Endothelial cell of umbilical vein (primary cell): ENCODE measurements at regions not wholly inside any gene's neighbourhood (a gene's known extent, or its start where the extent isn't known, plus 50 kb on each side); places are given as distances from the start of the nearest gene placed in this dataset.
"Not testable (repeated sequence)": the region's sequence is repeated elsewhere in the genome, so short reads cannot be mapped to it uniquely, and the experiment has no call there.

ENCODE experiments used
- BruUV-seq: library from RNA; stranded (reverse); fragments of 400-500 nt; replicated peaks from 2 replicates; lab custom pipeline; 2021; lab: Mats Ljungman, UMichigan
- CTCF ChIA-PET: fragments of 300-600, 350-600 bp; sonication (Branson Sonifier 250); formaldehyde crosslinking; loops from one replicate; lab custom pipeline; 2021; ENCODE audit warnings: antibody characterized with exemption, inconsistent platforms; lab: Charles Lee
- POLR2A ChIA-PET: fragments of 300-600, 350-600 bp; sonication (Branson Sonifier 250); formaldehyde crosslinking; loops from one replicate; lab custom pipeline; 2021; ENCODE audit warnings: antibody characterized with exemption, inconsistent platforms; lab: Charles Lee
- DNase-seq: peaks from one replicate; pipeline ENCODE4 v3.0.0-alpha.2; 2011; ENCODE audit warnings: low read depth, low spot score
- FAIRE-seq: peaks from 2 replicates; lab custom pipeline; 2011; peaks lifted over from hg19 to GRCh38; lab: Jason Lieb, UNC
- H2AFZ ChIP-seq: 2 replicates; pipeline ENCODE4 v1.6.0; 2012; ENCODE audit warnings: low read depth, low read length, control low read depth, inconsistent platforms
- H3K27ac ChIP-seq: 2 replicates; pipeline ENCODE4 v1.5.1; 2011; ENCODE audit warnings: low read depth, mild to moderate bottlenecking, control low read depth, low read length, moderate library complexity; ENCODE audit not compliant: insufficient read depth
- H3K27me3 ChIP-seq, 2 experiments: 2 replicates each; pipeline versions ENCODE4 v1.6.0 to v1.6.1; 2011; ENCODE audit warnings: low read length in 2 of 2, mixed read lengths in 1 of 2; ENCODE audit not compliant: control insufficient read depth in 2 of 2, insufficient read depth in 2 of 2
- H3K36me3 ChIP-seq, 2 experiments: 2 replicates in 1 of 2; 3 replicates in 1 of 2; pipeline ENCODE4 v1.5.1; 2011; ENCODE audit warnings: low read length in 2 of 2, mild to moderate bottlenecking in 1 of 2, moderate library complexity in 1 of 2; ENCODE audit not compliant: control insufficient read depth in 2 of 2, insufficient read depth in 2 of 2; ENCODE audit errors: extremely low read depth in 1 of 2
- H3K4me1 ChIP-seq: 3 replicates; pipeline ENCODE4 v1.5.1; 2011; ENCODE audit warnings: mild to moderate bottlenecking, low read length; ENCODE audit not compliant: control insufficient read depth, insufficient read depth; ENCODE audit errors: extremely low read depth
- H3K4me2 ChIP-seq: 2 replicates; pipeline ENCODE4 v1.6.1; 2011; ENCODE audit warnings: low read length, control low read depth, mixed read lengths; ENCODE audit not compliant: insufficient read depth
- H3K4me3 ChIP-seq, 3 experiments: fragments of 200-600 bp in 1 of 3; sonication (generic), shearing (Covaris generic) in 1 of 3; replicated peaks in 1 of 3; 2 replicates each; pipeline ENCODE4 v1.5.1; 2011 to 2016; ENCODE audit warnings: control low read depth in 3 of 3, low read length in 3 of 3, mild to moderate bottlenecking in 2 of 3, inconsistent platforms in 1 of 3, low read depth in 1 of 3, moderate library complexity in 1 of 3; ENCODE audit not compliant: insufficient read depth in 1 of 3
- H3K79me2 ChIP-seq: 2 replicates; pipeline ENCODE4 v1.6.0; 2012; ENCODE audit warnings: low read length, inconsistent platforms; ENCODE audit not compliant: control insufficient read depth, insufficient read depth
- H3K9ac ChIP-seq: replicated peaks from 2 replicates; pipeline ENCODE3; 2011; ENCODE audit warnings: low read length, control low read depth; ENCODE audit not compliant: insufficient read depth; ENCODE audit errors: extremely low read depth
- H3K9me1 ChIP-seq: replicated peaks from 3 replicates; pipeline ENCODE4 v1.6.0; 2011; ENCODE audit warnings: mild to moderate bottlenecking, low read length; ENCODE audit not compliant: control insufficient read depth, insufficient read depth; ENCODE audit errors: extremely low read depth
- H3K9me3 ChIP-seq: replicated peaks from 2 replicates; pipeline ENCODE4 v1.5.1; 2012; ENCODE audit warnings: low read length, inconsistent platforms; ENCODE audit not compliant: control insufficient read depth, insufficient read depth
- H4K20me1 ChIP-seq: replicated peaks from 2 replicates; pipeline ENCODE3; 2011; ENCODE audit warnings: mild to moderate bottlenecking, low read length; ENCODE audit not compliant: control insufficient read depth, insufficient read depth; ENCODE audit errors: extremely low read depth
- CTCF ChIP-seq, 2 donors: IDR thresholded peaks; 1 replicate in 1 of 2; 2 replicates in 1 of 2; pipeline ENCODE4 v1.5.1; 2011; ENCODE audit warnings: low read length in 2 of 2, mild to moderate bottlenecking in 2 of 2, moderate library complexity in 2 of 2, control low read depth in 1 of 2, inconsistent platforms in 1 of 2, low read depth in 1 of 2; ENCODE audit not compliant: insufficient read depth in 1 of 2; ENCODE audit errors: extremely low read depth in 1 of 2
- EZH2 ChIP-seq: IDR thresholded peaks from 2 replicates; pipeline ENCODE4 v1.6.1; 2012; ENCODE audit warnings: borderline replicate concordance, low read depth, mild to moderate bottlenecking, moderate library complexity, low read length, inconsistent platforms; ENCODE audit not compliant: severe bottlenecking
- FOS ChIP-seq: IDR thresholded peaks from 2 replicates; pipeline ENCODE4 v1.6.1; 2011; ENCODE audit warnings: mild to moderate bottlenecking, low read length, moderate library complexity, borderline replicate concordance; ENCODE audit not compliant: insufficient read depth
- GATA2 ChIP-seq: IDR thresholded peaks from 2 replicates; pipeline ENCODE4 v1.7.0; 2011; ENCODE audit warnings: low read depth, mild to moderate bottlenecking, moderate library complexity, mixed read lengths, low read length; ENCODE audit not compliant: insufficient read length, insufficient read depth
- JUN ChIP-seq: IDR thresholded peaks from 2 replicates; pipeline ENCODE4 v1.6.1; 2011; ENCODE audit warnings: borderline replicate concordance, low read depth; ENCODE audit not compliant: insufficient read length, insufficient read depth
- MAX ChIP-seq: IDR thresholded peaks from 2 replicates; pipeline ENCODE4 v1.6.1; 2011; ENCODE audit not compliant: insufficient read depth, insufficient read length
- MYC ChIP-seq: IDR thresholded peaks from one replicate; pipeline ENCODE4 v1.6.1; 2011; ENCODE audit warnings: mild to moderate bottlenecking, low read depth, low read length
- POLR2A ChIP-seq: IDR thresholded peaks from 2 replicates; pipeline ENCODE4 v1.6.1; 2012; ENCODE audit warnings: low read depth, mild to moderate bottlenecking, control low read depth, low read length
- POLR2AphosphoS5 ChIP-seq: IDR thresholded peaks from 2 replicates; pipeline ENCODE4 v1.6.1; 2012; ENCODE audit warnings: low read depth, mild to moderate bottlenecking, control low read depth, low read length, moderate library complexity; ENCODE audit not compliant: insufficient read depth
- dilution Hi-C: fragments of 300-500 bp; cut with MboI; formaldehyde crosslinking; loops from one replicate; pipeline ENCODE4 v1.15.0; 2019; ENCODE audit warnings: low sequenced_read_pairs; ENCODE audit not compliant: extremely low pct_ligation_motif_present
- intact Hi-C: fragments of 100-400 bp; cut with micrococcal nuclease; formaldehyde crosslinking; loops from one replicate; pipeline ENCODE4 v1.10.0; 2022

GRCh38 chr6:8164281-8164680 lies 61.9 kb upstream of the EEF1E1 start:
- H4K20me1 ChIP-seq, H3K9me3 ChIP-seq, H3K9me1 ChIP-seq, POLR2A ChIA-PET, H3K4me2 ChIP-seq, H3K36me3 ChIP-seq, BruUV-seq, H3K4me3 ChIP-seq, intact Hi-C loops, H3K9ac ChIP-seq, FAIRE-seq, H3K4me1 ChIP-seq, H3K79me2 ChIP-seq, H3K27ac ChIP-seq, H3K27me3 ChIP-seq, dilution Hi-C loops, DNase-seq, H2AFZ ChIP-seq, CTCF ChIA-PET: not testable (repeated sequence)

GRCh38 chr6:8159966-8160365 lies 57.6 kb upstream of the EEF1E1 start:
- FAIRE-seq, result no peak

More at GRCh38 chr6:8159966-8160365, 57.6 kb upstream of the EEF1E1 start:
- no TSS peak for BruUV-seq
- Histone ChIP-seq H3K4me3 (no peak overlapping the region), H3K9ac (no peak overlapping the region), H3K79me2 (no peaks in the 10 kb centered on the region), H3K9me3 (no peaks in the 10 kb centered on the region), H3K27ac (no peak overlapping the region), H3K4me2 (no peak overlapping the region), H2AFZ (no peak overlapping the region), H4K20me1 (no peaks in the 10 kb centered on the region), H3K36me3 (no peaks in the 10 kb centered on the region), H3K9me1 (no peaks in the 10 kb centered on the region), H3K27me3 (peaks cover 2 to 4% of the 10 kb centered on the region in 2 experiments), H3K4me1 (no peaks in the 10 kb centered on the region)
- intact Hi-C loops (no loop called here), dilution Hi-C loops (no loop called here)
- DNase-seq, result no peak
- TF ChIP-seq CTCF (IDR thresholded peaks at IDR 0.05; ENCODE audit: extremely low read depth in 1 of 2, insufficient read depth in 1 of 2, low read depth in 1 of 2, low read length in 2 of 2) (no peak), EZH2 (no peak), POLR2A (no peak), FOS (no peak), MYC (no peak), MAX (no peak), JUN (no peak), POLR2AphosphoS5 (no peak), GATA2 (no peak)
- POLR2A ChIA-PET, result no interaction called here
- CTCF ChIA-PET, result no interaction called here
